ENCODE measurements at regions not wholly inside any gene's neighbourhood (a gene's known extent, or its start where the extent isn't known, plus 50 kb on each side); places are given as distances from the start of the nearest gene placed in this dataset.

GRCh38 chr9:78928625-78929405 lies 631.9 kb downstream of the PSAT1 start:
- peak; percentile 35 for DNase-seq
- Histone ChIP-seq H3K27me3 (ENCODE audit: control insufficient read depth, insufficient read depth, low read length) (no peaks in the 10 kb centered on the region), H3K4me3 (ENCODE audit: low read length) (no peak overlapping the region), H3K27ac (ENCODE audit: low read length) (no peak overlapping the region), H3K4me1 (ENCODE audit: control insufficient read depth, insufficient read depth, low read length) (no peaks in the 10 kb centered on the region), H3K36me3 (ENCODE audit: control insufficient read depth, insufficient read depth, low read length) (no peaks in the 10 kb centered on the region), H3K9me3 (replicated peaks; ENCODE audit: control insufficient read depth, low read depth, low read length) (no peaks in the 10 kb centered on the region)
- WGBS (ENCODE audit: insufficient coverage): 53% methylated on average over 2 of the region's 7 CpGs

DNA sequence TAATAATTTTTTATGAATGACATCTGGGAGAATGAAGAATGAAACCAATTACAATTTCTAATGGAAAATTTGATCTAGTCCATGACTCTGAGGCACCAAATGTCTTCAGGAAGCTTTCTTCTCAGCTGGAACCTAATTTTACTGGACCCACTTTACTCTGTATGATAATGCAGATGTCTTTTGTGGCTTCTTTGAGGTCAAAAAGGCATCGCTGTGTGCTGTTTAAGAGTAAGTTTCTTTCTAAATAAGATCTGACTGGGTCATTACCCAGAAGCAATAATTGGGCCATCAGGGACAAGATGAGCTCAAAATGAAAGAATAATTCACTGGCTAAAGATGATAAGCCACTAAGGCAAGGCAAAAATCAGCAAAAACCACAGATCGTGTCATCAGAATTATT lies 633.4 kb downstream of the PSAT1 start:
- WGBS (ENCODE audit: insufficient coverage): no CpG with 5 or more reads among the region's 2 CpGs

GRCh38 chr9:78932849-78933627 lies 636.1 kb downstream of the PSAT1 start:
- no peak for DNase-seq
- no peaks in the 10 kb centered on the region for H3K9me3 ChIP-seq (replicated peaks; ENCODE audit: control insufficient read depth, low read depth, low read length)
- H3K4me3 ChIP-seq (ENCODE audit: low read length): no peak overlapping the region
- no peaks in the 10 kb centered on the region for H3K36me3 ChIP-seq (ENCODE audit: control insufficient read depth, insufficient read depth, low read length)
- no peak overlapping the region for H3K27ac ChIP-seq (ENCODE audit: low read length)
- 100% methylated on average over 3 of the region's 4 CpGs for WGBS (ENCODE audit: insufficient coverage)
- H3K4me1 ChIP-seq (ENCODE audit: control insufficient read depth, insufficient read depth, low read length): no peaks in the 10 kb centered on the region
- H3K27me3 ChIP-seq (ENCODE audit: control insufficient read depth, insufficient read depth, low read length): no peaks in the 10 kb centered on the region

More for the DNA sequence above, 633.4 kb downstream of the PSAT1 start:
- no peaks in the 10 kb centered on the region for H3K4me1 ChIP-seq (ENCODE audit: control insufficient read depth, insufficient read depth, low read length)
- no peak overlapping the region for H3K27ac ChIP-seq (ENCODE audit: low read length)
- no peaks in the 10 kb centered on the region for H3K36me3 ChIP-seq (ENCODE audit: control insufficient read depth, insufficient read depth, low read length)
- no peaks in the 10 kb centered on the region for H3K9me3 ChIP-seq (replicated peaks; ENCODE audit: control insufficient read depth, low read depth, low read length)
- H3K27me3 ChIP-seq (ENCODE audit: control insufficient read depth, insufficient read depth, low read length): no peaks in the 10 kb centered on the region
- DNase-seq: no peak
- no peak overlapping the region for H3K4me3 ChIP-seq (ENCODE audit: low read length)

DNA sequence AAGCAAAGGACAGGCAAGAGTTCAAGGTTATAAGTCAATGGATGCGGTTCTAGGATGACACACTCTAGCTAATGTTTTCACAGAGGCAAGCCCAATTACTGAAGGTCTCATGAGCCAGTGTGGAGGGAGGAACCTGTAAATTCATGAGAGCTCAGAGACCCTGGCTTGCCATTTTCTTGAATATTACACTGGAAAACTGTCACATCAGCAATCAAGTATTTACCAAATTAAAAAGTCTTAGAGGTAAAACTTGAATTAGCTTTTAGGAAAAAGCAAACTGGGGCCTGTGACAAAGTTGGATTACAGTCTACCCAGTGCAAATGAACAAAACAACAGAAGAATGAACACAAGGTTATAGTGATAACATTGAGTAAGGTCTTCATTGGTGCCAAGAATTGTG lies 636.9 kb upstream of the TLE4 start:
- Histone ChIP-seq H3K4me3 (ENCODE audit: low read length) (no peak overlapping the region), H3K36me3 (ENCODE audit: control insufficient read depth, insufficient read depth, low read length) (no peaks in the 10 kb centered on the region), H3K27ac (ENCODE audit: low read length) (no peak overlapping the region), H3K9me3 (replicated peaks; ENCODE audit: control insufficient read depth, low read depth, low read length) (no peaks in the 10 kb centered on the region), H3K27me3 (ENCODE audit: control insufficient read depth, insufficient read depth, low read length) (no peaks in the 10 kb centered on the region), H3K4me1 (ENCODE audit: control insufficient read depth, insufficient read depth, low read length) (no peaks in the 10 kb centered on the region)
- WGBS (ENCODE audit: insufficient coverage): 100% methylated on average over 1 of the region's 1 CpG
- DNase-seq: no peak

DNA sequence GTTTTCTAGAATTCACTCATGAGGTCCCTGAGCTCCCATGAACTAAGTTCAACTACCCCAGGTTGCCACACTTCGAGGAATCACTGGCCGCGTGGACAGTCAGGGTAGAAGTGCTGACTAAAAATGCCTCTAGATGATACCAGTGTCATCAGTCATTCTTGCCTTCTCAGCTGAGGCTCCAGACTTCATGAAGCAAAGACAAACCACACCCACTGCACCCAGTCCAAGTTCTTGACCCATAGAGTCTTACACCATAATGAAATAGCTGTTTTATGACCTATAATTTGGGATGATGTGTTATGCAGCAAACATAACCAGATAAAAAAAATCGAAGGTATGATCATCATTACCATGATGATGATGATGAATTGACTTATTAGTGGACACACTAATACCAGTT lies 632.9 kb upstream of the TLE4 start:
- no peaks in the 10 kb centered on the region for H3K9me3 ChIP-seq (replicated peaks; ENCODE audit: control insufficient read depth, low read depth, low read length)
- WGBS (ENCODE audit: insufficient coverage): no CpG with 5 or more reads among the region's 4 CpGs
- H3K36me3 ChIP-seq (ENCODE audit: control insufficient read depth, insufficient read depth, low read length): no peaks in the 10 kb centered on the region
- no peak overlapping the region for H3K4me3 ChIP-seq (ENCODE audit: low read length)
- H3K4me1 ChIP-seq (ENCODE audit: control insufficient read depth, insufficient read depth, low read length): no peaks in the 10 kb centered on the region
- no peaks in the 10 kb centered on the region for H3K27me3 ChIP-seq (ENCODE audit: control insufficient read depth, insufficient read depth, low read length)
- peak; percentile 9 for DNase-seq
- no peak overlapping the region for H3K27ac ChIP-seq (ENCODE audit: low read length)

DNA sequence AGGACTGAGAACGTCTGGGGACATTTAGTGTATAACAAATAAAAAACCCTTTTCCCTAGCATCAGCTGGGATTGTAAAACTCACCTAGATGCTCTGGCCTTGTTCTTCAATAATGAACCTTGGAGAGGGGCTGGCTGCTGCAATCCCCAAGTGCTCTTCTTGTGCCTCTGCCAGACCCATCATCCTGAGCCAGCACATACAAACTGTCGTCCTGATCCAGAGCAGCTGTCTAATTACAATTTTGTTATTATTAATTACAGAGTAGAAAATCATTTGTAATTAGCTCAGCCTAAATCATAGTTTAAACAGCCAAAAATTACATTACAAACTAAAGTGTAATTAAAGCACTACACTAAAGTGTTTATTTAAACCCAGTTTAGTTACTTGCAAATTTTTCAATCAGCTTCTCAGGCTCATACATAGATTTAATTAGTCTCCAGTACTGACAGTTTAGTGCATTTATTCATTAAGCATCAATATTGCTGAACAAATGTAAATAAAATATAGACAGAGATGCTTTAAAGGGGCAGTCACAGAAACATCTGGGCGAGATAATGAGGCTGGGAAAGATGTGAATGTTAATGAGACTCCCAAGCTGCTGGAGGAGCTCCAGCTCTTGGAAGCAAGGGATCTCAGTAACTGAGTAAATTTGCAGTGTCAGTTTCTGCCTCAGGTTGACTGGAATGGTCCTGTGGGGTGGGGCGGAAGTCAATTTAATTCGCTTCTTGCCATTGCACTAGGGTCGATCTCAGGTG lies 632.3 kb upstream of the TLE4 start:
- no peaks in the 10 kb centered on the region for H3K27me3 ChIP-seq (ENCODE audit: control insufficient read depth, insufficient read depth, low read length)
- no peaks in the 10 kb centered on the region for H3K9me3 ChIP-seq (replicated peaks; ENCODE audit: control insufficient read depth, low read depth, low read length)
- H3K27ac ChIP-seq (ENCODE audit: low read length): no peak overlapping the region
- no peaks in the 10 kb centered on the region for H3K36me3 ChIP-seq (ENCODE audit: control insufficient read depth, insufficient read depth, low read length)
- WGBS (ENCODE audit: insufficient coverage): 36% methylated on average over 3 of the region's 6 CpGs
- H3K4me3 ChIP-seq (ENCODE audit: low read length): no peak overlapping the region
- H3K4me1 ChIP-seq (ENCODE audit: control insufficient read depth, insufficient read depth, low read length): no peaks in the 10 kb centered on the region
- DNase-seq: peak; percentile 55

DNA sequence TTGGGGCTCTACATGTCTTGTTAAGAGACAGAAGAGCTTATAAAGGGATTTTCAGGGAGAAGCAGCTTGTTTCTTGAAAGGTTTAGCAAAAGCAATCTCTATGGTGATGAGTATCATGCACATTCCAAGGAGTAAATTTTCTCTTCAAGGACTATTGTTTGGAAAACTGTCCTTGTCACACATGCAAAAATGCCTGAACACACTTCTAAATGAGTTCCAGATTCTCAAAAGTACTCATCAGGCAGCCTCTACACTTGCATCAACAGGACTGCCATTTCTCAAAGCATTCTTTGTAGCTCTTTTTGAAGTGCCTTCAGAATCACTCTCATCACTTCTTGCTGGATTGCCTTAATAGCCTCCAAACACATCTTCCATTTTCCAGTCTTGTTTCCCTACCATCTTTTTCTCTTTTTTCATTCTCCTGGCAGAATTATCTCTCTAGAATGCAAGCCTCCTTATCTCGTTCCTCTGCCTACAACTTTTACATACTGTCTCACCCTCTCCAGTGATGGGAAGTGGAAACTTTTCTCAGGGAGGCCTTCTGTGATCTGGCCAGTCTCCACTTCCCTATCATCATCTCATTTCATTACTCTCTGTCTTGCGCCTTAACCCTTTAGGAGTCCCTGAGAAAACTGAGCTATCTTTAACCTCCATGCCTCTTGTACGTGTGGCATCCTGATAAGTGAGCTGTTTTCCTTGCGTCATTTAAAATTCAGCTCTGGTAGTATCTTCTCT lies 631.5 kb upstream of the TLE4 start:
- WGBS (ENCODE audit: insufficient coverage): no CpG with 5 or more reads among the region's 4 CpGs

DNA sequence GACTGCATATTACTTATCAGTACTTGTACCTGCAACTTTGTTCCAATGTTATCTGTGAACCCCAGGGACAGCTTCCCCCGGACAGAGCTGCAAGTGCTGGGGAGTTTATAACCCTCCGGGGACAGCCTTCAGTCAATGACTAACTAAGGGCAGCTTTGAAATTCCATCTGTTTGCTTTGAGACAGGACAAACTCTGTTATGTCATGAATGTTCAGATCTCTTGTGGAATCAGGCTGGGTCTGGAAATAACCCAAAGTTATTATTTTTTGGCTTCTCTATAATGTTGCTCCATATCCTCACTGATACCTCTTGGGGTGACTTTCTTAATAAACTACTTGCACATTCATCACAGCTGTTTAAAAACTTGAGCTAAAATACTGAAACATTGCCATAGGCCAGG lies 617.5 kb upstream of the TLE4 start:
- Histone ChIP-seq H3K4me1 (ENCODE audit: control insufficient read depth, insufficient read depth, low read length) (no peaks in the 10 kb centered on the region), H3K27me3 (ENCODE audit: control insufficient read depth, insufficient read depth, low read length) (no peaks in the 10 kb centered on the region), H3K27ac (ENCODE audit: low read length) (no peak overlapping the region), H3K9me3 (replicated peaks; ENCODE audit: control insufficient read depth, low read depth, low read length) (peaks cover 5% of the 10 kb centered on the region), H3K4me3 (ENCODE audit: low read length) (no peak overlapping the region), H3K36me3 (ENCODE audit: control insufficient read depth, insufficient read depth, low read length) (no peaks in the 10 kb centered on the region)
- WGBS (ENCODE audit: insufficient coverage): 35% methylated on average over 2 of the region's 2 CpGs
- DNase-seq: peak; percentile 53

More for the DNA sequence above, 631.5 kb upstream of the TLE4 start:
- DNase-seq: peak; percentile 22
- H3K27me3 ChIP-seq (ENCODE audit: control insufficient read depth, insufficient read depth, low read length): no peaks in the 10 kb centered on the region
- no peaks in the 10 kb centered on the region for H3K36me3 ChIP-seq (ENCODE audit: control insufficient read depth, insufficient read depth, low read length)
- no peak overlapping the region for H3K27ac ChIP-seq (ENCODE audit: low read length)
- H3K4me1 ChIP-seq (ENCODE audit: control insufficient read depth, insufficient read depth, low read length): no peaks in the 10 kb centered on the region
- no peaks in the 10 kb centered on the region for H3K9me3 ChIP-seq (replicated peaks; ENCODE audit: control insufficient read depth, low read depth, low read length)
- H3K4me3 ChIP-seq (ENCODE audit: low read length): no peak overlapping the region

DNA sequence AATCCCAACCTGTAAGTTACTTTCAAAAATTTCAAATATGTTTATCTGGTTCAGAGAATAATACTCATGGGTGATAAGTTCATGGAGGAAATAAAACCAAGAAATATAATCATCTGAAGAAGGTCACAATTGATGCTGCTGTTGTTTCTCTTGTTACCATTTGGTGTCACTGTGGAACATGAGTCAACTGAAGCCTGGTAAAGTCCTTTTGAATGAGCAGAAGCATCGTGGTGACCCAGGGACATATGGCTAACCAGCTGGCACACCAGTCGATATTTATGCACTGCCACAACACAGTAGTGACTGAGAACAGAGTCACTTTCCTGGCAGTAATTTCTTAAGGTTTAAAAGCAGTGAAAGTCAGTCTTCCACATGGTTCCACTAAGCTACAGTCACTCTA lies 612.9 kb upstream of the TLE4 start:
- H3K27me3 ChIP-seq (ENCODE audit: control insufficient read depth, insufficient read depth, low read length): no peaks in the 10 kb centered on the region
- no peaks in the 10 kb centered on the region for H3K36me3 ChIP-seq (ENCODE audit: control insufficient read depth, insufficient read depth, low read length)
- no peaks in the 10 kb centered on the region for H3K4me1 ChIP-seq (ENCODE audit: control insufficient read depth, insufficient read depth, low read length)
- WGBS (ENCODE audit: insufficient coverage): 38% methylated on average over 1 of the region's 2 CpGs
- peaks cover 8% of the 10 kb centered on the region for H3K9me3 ChIP-seq (replicated peaks; ENCODE audit: control insufficient read depth, low read depth, low read length)
- no peak for DNase-seq
- no peak overlapping the region for H3K4me3 ChIP-seq (ENCODE audit: low read length)
- H3K27ac ChIP-seq (ENCODE audit: low read length): no peak overlapping the region

All from muscle of leg (tissue), 3 donors.